ENCODE measurements at regions not wholly inside any gene's neighbourhood (a gene's known extent, or its start where the extent isn't known, plus 50 kb on each side); places are given as distances from the start of the nearest gene placed in this dataset.

DNA sequence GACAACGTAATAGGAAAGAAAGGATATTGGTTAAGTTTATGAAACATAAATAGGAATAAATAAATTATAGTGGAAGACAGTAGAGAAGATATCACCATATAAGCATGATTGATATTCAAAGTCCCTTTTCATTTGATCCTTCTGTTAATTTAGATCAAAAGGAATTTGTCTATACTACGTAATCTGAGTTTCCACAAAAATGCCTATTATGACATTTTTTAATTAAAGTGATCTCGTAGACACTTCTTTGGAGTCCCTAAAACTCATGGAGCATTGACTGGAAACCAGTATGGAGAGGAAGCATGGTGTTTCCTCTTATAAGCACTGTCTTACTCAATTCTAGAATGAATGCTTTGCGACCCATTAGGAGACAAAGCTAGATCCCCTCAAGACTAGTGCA, 411.4 kb upstream of the SPHKAP start:
- TF ChIP-seq, protein P1, sequence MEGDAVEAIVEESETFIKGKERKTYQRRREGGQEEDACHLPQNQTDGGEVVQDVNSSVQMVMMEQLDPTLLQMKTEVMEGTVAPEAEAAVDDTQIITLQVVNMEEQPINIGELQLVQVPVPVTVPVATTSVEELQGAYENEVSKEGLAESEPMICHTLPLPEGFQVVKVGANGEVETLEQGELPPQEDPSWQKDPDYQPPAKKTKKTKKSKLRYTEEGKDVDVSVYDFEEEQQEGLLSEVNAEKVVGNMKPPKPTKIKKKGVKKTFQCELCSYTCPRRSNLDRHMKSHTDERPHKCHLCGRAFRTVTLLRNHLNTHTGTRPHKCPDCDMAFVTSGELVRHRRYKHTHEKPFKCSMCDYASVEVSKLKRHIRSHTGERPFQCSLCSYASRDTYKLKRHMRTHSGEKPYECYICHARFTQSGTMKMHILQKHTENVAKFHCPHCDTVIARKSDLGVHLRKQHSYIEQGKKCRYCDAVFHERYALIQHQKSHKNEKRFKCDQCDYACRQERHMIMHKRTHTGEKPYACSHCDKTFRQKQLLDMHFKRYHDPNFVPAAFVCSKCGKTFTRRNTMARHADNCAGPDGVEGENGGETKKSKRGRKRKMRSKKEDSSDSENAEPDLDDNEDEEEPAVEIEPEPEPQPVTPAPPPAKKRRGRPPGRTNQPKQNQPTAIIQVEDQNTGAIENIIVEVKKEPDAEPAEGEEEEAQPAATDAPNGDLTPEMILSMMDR (conservative IDR thresholded peaks at IDR 0.05): no peak
- TF ChIP-seq ZFX (IDR thresholded peaks at IDR 0.05): no peak

All from C4-2B (cell line).